Duodenal mucosa (tissue), 2 donors: ENCODE measurements at regions not wholly inside any gene's neighbourhood (a gene's known extent, or its start where the extent isn't known, plus 50 kb on each side); places are given as distances from the start of the nearest gene placed in this dataset.
"Not testable (repeated sequence)": the region's sequence is repeated elsewhere in the genome, so short reads cannot be mapped to it uniquely, and the experiment has no call there.

Source experiments
- H3K27ac ChIP-seq: one replicate; pipeline ENCODE4 v1.7.0; 2013; ENCODE audit warnings: low read depth, low read length
- H3K27me3 ChIP-seq, 2 donors: one replicate each; pipeline ENCODE4 v1.7.0; 2013; ENCODE audit warnings: low read length in 2 of 2, control low read depth in 1 of 2; ENCODE audit not compliant: insufficient read depth in 2 of 2, control insufficient read depth in 1 of 2
- H3K36me3 ChIP-seq, 2 donors: one replicate each; pipeline ENCODE4 v1.7.0; 2013; ENCODE audit warnings: low read length in 2 of 2, control low read depth in 1 of 2; ENCODE audit not compliant: insufficient read depth in 2 of 2, control insufficient read depth in 1 of 2
- H3K4me1 ChIP-seq, 2 donors: one replicate each; pipeline ENCODE4 v1.7.0; 2013; ENCODE audit warnings: low read length in 2 of 2, control low read depth in 1 of 2; ENCODE audit not compliant: insufficient read depth in 2 of 2, control insufficient read depth in 1 of 2
- H3K4me3 ChIP-seq, 2 donors: one replicate each; pipeline ENCODE4 v1.7.0; 2013; ENCODE audit warnings: low read length in 2 of 2, low read depth in 1 of 2
- H3K9ac ChIP-seq, 2 donors: one replicate each; pipeline ENCODE4 v1.7.0; 2013; ENCODE audit warnings: low read length in 2 of 2, low read depth in 1 of 2
- H3K9me3 ChIP-seq, 2 donors: one replicate each; pipeline ENCODE4 v1.7.0; 2013; ENCODE audit warnings: low read length in 2 of 2, control low read depth in 1 of 2; ENCODE audit not compliant: control insufficient read depth in 1 of 2

DNA sequence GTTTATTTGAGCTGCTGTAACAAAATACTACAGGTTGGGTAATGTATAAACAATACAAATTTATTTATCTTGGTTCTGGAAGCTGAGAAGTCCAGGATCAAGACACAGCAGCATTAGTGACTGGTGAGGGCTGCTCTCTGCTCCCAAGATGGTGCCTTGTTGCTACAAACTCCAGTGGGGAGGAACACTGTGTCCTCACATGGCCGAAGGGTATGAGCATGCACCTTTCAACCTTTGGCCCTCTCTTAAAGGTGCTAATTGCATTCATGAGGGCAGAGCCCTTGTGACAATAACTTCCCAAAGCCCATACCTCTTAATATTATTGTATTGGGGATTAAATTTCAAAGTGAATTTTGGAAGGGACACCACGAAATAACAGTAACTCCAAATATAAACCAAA lies 55.3 kb upstream of the ATP1B1 start:
- Histone ChIP-seq H3K4me3 (no peak overlapping the region), H3K36me3 (no peaks in the 10 kb centered on the region), H3K4me1 (peaks cover 34 to 38% of the 10 kb centered on the region in 2 donors), H3K27me3 (no peaks in the 10 kb centered on the region), H3K27ac (no peak overlapping the region), H3K9ac (no peak overlapping the region), H3K9me3 (no peaks in the 10 kb centered on the region)

DNA sequence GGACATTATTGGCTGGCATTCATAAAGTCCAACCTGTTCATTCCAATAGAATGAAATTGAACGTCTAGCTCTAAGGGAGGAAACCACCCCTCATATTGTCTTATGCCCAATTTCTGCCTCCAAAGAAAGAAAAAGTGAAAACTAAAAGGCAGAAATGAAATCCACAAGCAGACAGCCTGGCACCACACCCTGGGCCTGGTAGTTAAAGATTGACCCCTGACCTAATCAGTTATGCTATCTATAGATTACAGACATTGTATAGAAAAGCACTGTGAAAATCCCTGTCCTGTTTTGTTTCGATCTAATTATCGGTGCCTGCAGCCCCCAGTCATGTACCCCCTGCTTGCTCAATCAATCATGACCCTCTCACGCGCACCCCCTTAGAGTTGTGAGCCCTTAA lies 54.3 kb upstream of the ATP1B1 start:
- H3K9me3 ChIP-seq, H3K36me3 ChIP-seq, H3K27ac ChIP-seq: not testable (repeated sequence)

DNA sequence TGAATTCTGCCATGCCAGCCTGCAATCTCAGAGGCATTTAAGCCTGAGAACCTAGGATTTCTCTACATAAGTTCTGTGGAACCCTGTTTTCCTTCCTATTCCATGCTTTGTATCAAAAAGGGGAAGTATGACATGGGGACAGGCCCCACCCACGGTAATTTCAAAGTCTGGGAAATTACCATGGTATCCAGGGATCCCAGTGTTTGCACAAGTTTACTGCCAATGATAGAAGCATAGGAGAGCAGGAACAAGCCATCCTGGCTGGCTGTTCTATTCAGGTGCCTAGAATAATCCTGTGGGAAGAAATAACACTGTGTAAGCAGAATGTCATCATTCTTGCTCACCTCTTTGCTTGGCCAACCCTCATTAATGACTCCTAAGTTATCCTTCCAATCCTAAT lies 53.8 kb upstream of the ATP1B1 start:
- Histone ChIP-seq H3K36me3 (no peaks in the 10 kb centered on the region), H3K4me1 (peaks cover 21 to 23% of the 10 kb centered on the region in 2 donors), H3K27me3 (no peaks in the 10 kb centered on the region), H3K4me3 (no peak overlapping the region), H3K27ac (no peak overlapping the region), H3K9me3 (no peaks in the 10 kb centered on the region), H3K9ac (no peak overlapping the region)

More for the DNA sequence above, 54.3 kb upstream of the ATP1B1 start:
- H3K4me3 ChIP-seq, H3K9ac ChIP-seq, H3K27me3 ChIP-seq: not testable (repeated sequence)
- peaks cover 26 to 28% of the 10 kb centered on the region in 2 donors for H3K4me1 ChIP-seq

DNA sequence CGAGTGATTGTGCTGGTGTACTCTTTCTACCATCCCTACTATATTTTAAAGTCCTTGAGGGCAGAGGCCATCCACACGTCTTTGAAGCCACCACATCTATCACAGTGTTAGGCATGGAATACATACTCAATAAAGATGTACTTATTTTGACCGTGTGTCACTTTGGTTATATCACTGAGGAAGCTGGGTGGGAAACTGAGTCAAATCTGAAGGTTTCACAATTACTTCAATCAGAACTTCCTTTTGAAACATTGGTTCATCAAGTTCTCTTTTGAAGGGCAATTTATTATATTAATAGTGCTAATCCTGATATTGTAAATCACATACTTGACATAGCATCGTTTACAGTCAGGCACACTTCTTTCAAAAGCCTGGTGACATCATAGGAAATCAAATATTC lies 53.3 kb upstream of the ATP1B1 start:
- H3K9ac ChIP-seq, result no peak overlapping the region
- no peaks in the 10 kb centered on the region for H3K36me3 ChIP-seq
- no peak overlapping the region for H3K27ac ChIP-seq
- H3K27me3 ChIP-seq, result no peaks in the 10 kb centered on the region
- H3K4me1 ChIP-seq, result peaks cover 16 to 18% of the 10 kb centered on the region in 2 donors
- no peaks in the 10 kb centered on the region for H3K9me3 ChIP-seq
- no peak overlapping the region for H3K4me3 ChIP-seq
